ENCODE measurements at regions not wholly inside any gene's neighbourhood (a gene's known extent, or its start where the extent isn't known, plus 50 kb on each side); places are given as distances from the start of the nearest gene placed in this dataset.

GRCh38 chr17:77696151-77696720 lies 262.3 kb upstream of the TNRC6C start:
- Histone ChIP-seq H3K27me3 (ENCODE audit: control insufficient read depth in 1 of 2, insufficient read depth in 2 of 2, low read length in 1 of 2) (no peaks in the 10 kb centered on the region), H3K4me3 (ENCODE audit: low read length in 2 of 2) (no peak overlapping the region), H3K4me1 (ENCODE audit: control insufficient read depth in 1 of 2, insufficient read depth in 2 of 2, low read length in 2 of 2) (no peaks in the 10 kb centered on the region), H3K9me3 (ENCODE audit: control insufficient read depth, low read length) (no peaks in the 10 kb centered on the region), H3K27ac (ENCODE audit: low read depth in 1 of 2, low read length in 2 of 2) (no peak overlapping the region), H3K36me3 (ENCODE audit: control insufficient read depth in 1 of 2, insufficient read depth in 2 of 2, low read length in 1 of 2) (no peaks in the 10 kb centered on the region)
- intact Hi-C loops (cut with DNase I), result loop anchor here in 1 of 2 donors (10.0 kb wide), 1 partner anchor 91 kb away; no protein-coding TSS in a partner anchor
- no peak for ATAC-seq (ENCODE audit: low FRiP score)
- 56 to 58% methylated on average over 20 to 26 of the region's 26 CpGs for WGBS, 2 donors
- DNase-seq, result peak in 1 of 2 donors; percentile 73

DNA sequence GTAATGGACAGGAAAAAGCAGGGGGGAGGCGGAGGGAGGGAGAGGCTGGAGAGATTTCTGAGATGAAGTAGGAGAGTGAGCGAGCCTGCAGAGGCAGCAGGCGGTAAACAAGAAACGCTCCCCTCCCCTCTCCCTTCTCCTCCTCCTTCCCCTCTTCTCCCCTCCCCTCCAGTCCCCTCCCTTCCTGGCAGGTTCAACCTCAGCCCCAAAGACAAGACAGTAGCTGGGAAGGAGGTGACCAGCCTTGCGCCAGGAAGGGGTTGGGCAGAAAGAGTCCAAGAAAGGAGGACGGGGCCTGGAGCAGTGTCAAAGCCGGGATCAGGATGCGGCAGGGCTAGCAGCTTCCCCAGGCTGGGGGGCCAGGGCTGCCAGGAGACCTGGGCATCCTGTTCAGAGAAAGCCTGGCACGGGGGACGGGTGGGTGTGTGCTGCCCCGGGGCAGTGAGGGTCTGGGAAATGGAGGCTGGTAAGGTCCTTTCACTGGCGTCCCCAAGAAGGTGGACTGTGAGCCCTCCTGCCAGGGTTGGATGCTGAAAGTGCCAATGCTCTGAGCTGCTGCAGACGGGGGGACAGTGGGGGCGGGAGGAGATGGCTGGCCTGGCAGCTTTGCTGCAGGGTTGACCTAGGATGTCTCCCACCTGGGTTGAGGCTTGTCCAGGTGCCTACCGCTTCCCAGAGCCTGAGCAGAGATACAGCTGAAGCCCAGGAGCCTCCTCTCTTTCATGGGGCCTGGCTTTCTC lies 261.6 kb upstream of the TNRC6C start:
- Histone ChIP-seq H3K36me3 (ENCODE audit: control insufficient read depth in 1 of 2, insufficient read depth in 2 of 2, low read length in 1 of 2) (no peaks in the 10 kb centered on the region), H3K27me3 (ENCODE audit: control insufficient read depth in 1 of 2, insufficient read depth in 2 of 2, low read length in 1 of 2) (no peaks in the 10 kb centered on the region), H3K9me3 (ENCODE audit: control insufficient read depth, low read length) (no peaks in the 10 kb centered on the region), H3K4me3 (ENCODE audit: low read length in 2 of 2) (no peak overlapping the region), H3K4me1 (ENCODE audit: control insufficient read depth in 1 of 2, insufficient read depth in 2 of 2, low read length in 2 of 2) (no peaks in the 10 kb centered on the region), H3K27ac (ENCODE audit: low read depth in 1 of 2, low read length in 2 of 2) (no peak overlapping the region)
- 67 to 77% methylated on average over 15 of the region's 15 CpGs for WGBS, 2 donors
- DNase-seq (peak in 1 of 2 donors; percentile 73), ATAC-seq (ENCODE audit: low FRiP score) (no peak)
- intact Hi-C loops (cut with DNase I), result loop anchor here in 1 of 2 donors (10.0 kb wide), 1 partner anchor 92 kb away; no protein-coding TSS in a partner anchor

- DNase-seq (peak in 1 of 2 donors; percentile 68), ATAC-seq (ENCODE audit: low FRiP score) (no peak)
- H3K36me3 ChIP-seq (ENCODE audit: control insufficient read depth in 1 of 2, insufficient read depth in 2 of 2, low read length in 1 of 2), result no peaks in the 10 kb centered on the region
- no peaks in the 10 kb centered on the region for H3K9me3 ChIP-seq (ENCODE audit: control insufficient read depth, low read length)
- H3K27ac ChIP-seq (ENCODE audit: low read depth in 1 of 2, low read length in 2 of 2), result no peak overlapping the region
- H3K4me3 ChIP-seq (ENCODE audit: low read length in 2 of 2), result no peak overlapping the region
- intact Hi-C loops (cut with DNase I), result loop anchor here in 1 of 2 donors (10.0 kb wide), 1 partner anchor 93 kb away; no protein-coding TSS in a partner anchor
- no peaks in the 10 kb centered on the region for H3K27me3 ChIP-seq (ENCODE audit: control insufficient read depth in 1 of 2, insufficient read depth in 2 of 2, low read length in 1 of 2)
- H3K4me1 ChIP-seq (ENCODE audit: control insufficient read depth in 1 of 2, insufficient read depth in 2 of 2, low read length in 2 of 2), result no peaks in the 10 kb centered on the region
- 89 to 93% methylated on average over 16 of the region's 16 CpGs for WGBS, 2 donors
Observed at GRCh38 chr17:77697480-77698400, 260.8 kb upstream of the TNRC6C start.

GRCh38 chr17:77698903-77699623 lies 259.4 kb upstream of the TNRC6C start:
- no peak overlapping the region for H3K27ac ChIP-seq (ENCODE audit: low read depth in 1 of 2, low read length in 2 of 2)
- peaks cover under 1% of the 10 kb centered on the region for H3K9me3 ChIP-seq (ENCODE audit: control insufficient read depth, low read length)
- intact Hi-C loops (cut with DNase I), result loop anchor here in 1 of 2 donors (10.0 kb wide), 1 partner anchor 94 kb away; no protein-coding TSS in a partner anchor
- WGBS, 2 donors, result 84 to 90% methylated on average over 21 of the region's 21 CpGs
- DNase-seq, result peak in 1 of 2 donors; percentile 56
- no peaks in the 10 kb centered on the region for H3K4me1 ChIP-seq (ENCODE audit: control insufficient read depth in 1 of 2, insufficient read depth in 2 of 2, low read length in 2 of 2)
- no peak overlapping the region for H3K4me3 ChIP-seq (ENCODE audit: low read length in 2 of 2)
- H3K36me3 ChIP-seq (ENCODE audit: control insufficient read depth in 1 of 2, insufficient read depth in 2 of 2, low read length in 1 of 2), result no peaks in the 10 kb centered on the region
- no peaks in the 10 kb centered on the region for H3K27me3 ChIP-seq (ENCODE audit: control insufficient read depth in 1 of 2, insufficient read depth in 2 of 2, low read length in 1 of 2)
- ATAC-seq (ENCODE audit: low FRiP score), result no peak

DNA sequence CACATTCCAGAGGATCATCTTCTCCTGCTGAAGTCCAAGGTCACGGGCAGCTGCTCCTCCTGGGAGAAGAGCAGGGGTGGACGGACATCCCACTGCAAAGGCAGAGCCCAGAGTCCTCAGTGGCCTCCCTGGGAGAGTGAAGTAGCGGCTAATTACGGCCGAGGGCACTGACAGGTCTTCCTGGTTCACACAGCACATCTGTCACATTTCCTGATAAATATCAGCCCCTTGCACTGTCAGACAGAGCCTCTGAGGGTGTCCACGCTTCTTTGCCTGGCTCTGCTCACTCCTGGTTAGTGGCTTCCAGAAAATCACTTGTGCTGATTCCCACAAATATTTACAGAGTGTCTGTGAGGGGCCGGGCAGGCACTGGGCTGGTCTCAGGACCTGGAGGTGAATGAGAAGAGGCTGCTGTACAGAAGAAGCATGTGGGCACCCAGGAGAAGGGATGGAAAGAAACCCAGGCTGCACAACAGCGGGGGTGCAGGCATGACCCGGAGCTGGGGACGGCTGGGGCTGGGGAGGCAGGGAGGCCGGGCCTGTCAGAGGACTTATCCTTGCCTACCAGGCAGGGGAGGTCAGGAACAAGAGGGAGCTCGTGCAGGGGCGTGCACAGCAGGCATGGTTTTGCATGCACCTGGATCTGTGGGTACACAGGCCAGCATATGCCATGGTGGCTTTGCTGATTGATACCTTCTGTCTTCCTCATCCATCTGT lies 258.2 kb upstream of the TNRC6C start:
- Histone ChIP-seq H3K36me3 (ENCODE audit: control insufficient read depth in 1 of 2, insufficient read depth in 2 of 2, low read length in 1 of 2) (no peaks in the 10 kb centered on the region), H3K27me3 (ENCODE audit: control insufficient read depth in 1 of 2, insufficient read depth in 2 of 2, low read length in 1 of 2) (no peaks in the 10 kb centered on the region), H3K9me3 (ENCODE audit: control insufficient read depth, low read length) (peaks cover 8% of the 10 kb centered on the region), H3K4me1 (ENCODE audit: control insufficient read depth in 1 of 2, insufficient read depth in 2 of 2, low read length in 2 of 2) (no peaks in the 10 kb centered on the region), H3K4me3 (ENCODE audit: low read length in 2 of 2) (no peak overlapping the region), H3K27ac (ENCODE audit: low read depth in 1 of 2, low read length in 2 of 2) (no peak overlapping the region)
- WGBS, 2 donors, result 89 to 91% methylated on average over 13 of the region's 13 CpGs
- ATAC-seq (ENCODE audit: low FRiP score) (no peak), DNase-seq (peak in 1 of 2 donors; percentile 44)
- intact Hi-C loops (cut with DNase I), result no loop called here

DNA sequence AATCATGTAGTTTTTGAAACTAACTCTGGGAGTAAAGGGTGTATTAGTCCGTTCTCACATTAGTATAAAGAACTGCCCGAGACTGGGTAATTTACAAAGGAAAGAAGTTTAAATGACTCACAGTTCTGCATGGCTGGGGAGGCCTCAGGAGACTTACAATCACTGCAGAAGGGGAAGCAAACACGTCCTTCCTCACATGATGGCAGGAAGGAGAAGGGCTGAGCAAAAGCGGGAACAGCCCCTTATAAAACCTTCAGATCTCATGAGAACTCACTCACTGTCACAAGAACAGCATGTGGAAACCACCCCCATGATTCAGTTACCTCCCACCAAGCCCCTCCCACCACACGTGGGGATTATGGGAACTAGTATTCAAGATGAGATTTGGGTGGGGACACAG lies 256.5 kb upstream of the TNRC6C start:
- WGBS, 2 donors, result 73% methylated on average over 5 of the region's 5 CpGs
- Histone ChIP-seq H3K4me1 (ENCODE audit: control insufficient read depth in 1 of 2, insufficient read depth in 2 of 2, low read length in 2 of 2) (no peaks in the 10 kb centered on the region), H3K27me3 (ENCODE audit: control insufficient read depth in 1 of 2, insufficient read depth in 2 of 2, low read length in 1 of 2) (no peaks in the 10 kb centered on the region), H3K9me3 (ENCODE audit: control insufficient read depth, low read length) (peaks cover 8% of the 10 kb centered on the region), H3K27ac (ENCODE audit: low read depth in 1 of 2, low read length in 2 of 2) (no peak overlapping the region), H3K36me3 (ENCODE audit: control insufficient read depth in 1 of 2, insufficient read depth in 2 of 2, low read length in 1 of 2) (no peaks in the 10 kb centered on the region), H3K4me3 (ENCODE audit: low read length in 2 of 2) (no peak overlapping the region)
- intact Hi-C loops (cut with DNase I), result no loop called here
- ATAC-seq (ENCODE audit: low FRiP score) (no peak), DNase-seq (peak in 1 of 2 donors; percentile 8)

DNA sequence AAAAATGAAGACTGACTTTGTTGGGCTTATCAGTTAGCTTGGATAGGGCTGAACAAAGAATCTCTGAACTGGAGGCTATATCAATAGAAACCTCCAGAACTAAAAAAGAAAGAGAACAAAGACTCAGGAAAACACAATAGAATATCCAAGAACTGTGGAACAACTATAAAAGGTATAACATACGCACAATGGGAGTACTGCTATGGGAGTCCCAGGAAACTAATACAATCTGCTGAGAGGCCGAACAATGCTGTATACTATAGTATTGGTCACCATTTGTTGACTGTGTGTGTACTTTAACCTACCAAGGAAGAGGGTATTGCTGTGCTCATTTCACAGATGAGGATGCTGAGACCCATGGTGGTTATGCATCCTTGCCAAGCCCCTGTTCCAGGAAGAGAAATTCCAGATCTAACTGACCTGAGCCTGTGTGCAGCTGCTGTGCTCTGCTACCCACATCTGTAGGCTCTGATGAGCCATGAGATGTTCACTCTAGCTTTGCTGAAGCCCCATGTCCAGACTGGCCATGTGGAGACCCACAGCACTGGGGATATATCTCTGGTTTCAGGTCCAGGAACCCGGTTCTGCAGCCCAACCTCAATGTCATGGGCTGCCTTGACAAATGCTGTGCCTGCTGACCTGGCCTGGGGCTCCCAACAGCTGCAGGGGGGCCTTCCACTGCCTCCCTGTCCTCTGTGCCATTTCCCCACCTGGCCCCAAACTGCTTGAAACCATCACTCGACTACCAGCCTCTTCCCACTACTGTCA lies 254.3 kb upstream of the TNRC6C start:
- WGBS, 2 donors, result 76 to 78% methylated on average over 4 of the region's 4 CpGs
- Histone ChIP-seq H3K4me3 (ENCODE audit: low read length in 2 of 2) (no peak overlapping the region), H3K4me1 (ENCODE audit: control insufficient read depth in 1 of 2, insufficient read depth in 2 of 2, low read length in 2 of 2) (no peaks in the 10 kb centered on the region), H3K27me3 (ENCODE audit: control insufficient read depth in 1 of 2, insufficient read depth in 2 of 2, low read length in 1 of 2) (no peaks in the 10 kb centered on the region), H3K9me3 (ENCODE audit: control insufficient read depth, low read length) (peaks cover 8% of the 10 kb centered on the region), H3K36me3 (ENCODE audit: control insufficient read depth in 1 of 2, insufficient read depth in 2 of 2, low read length in 1 of 2) (no peaks in the 10 kb centered on the region), H3K27ac (ENCODE audit: low read depth in 1 of 2, low read length in 2 of 2) (no peak overlapping the region)
- ATAC-seq (ENCODE audit: low FRiP score) (no peak), DNase-seq (peak in 1 of 2 donors; percentile 35)
- intact Hi-C loops (cut with DNase I), result no loop called here
